GM12892 (cell line): ENCODE measurements at regions not wholly inside any gene's neighbourhood (a gene's known extent, or its start where the extent isn't known, plus 50 kb on each side); places are given as distances from the start of the nearest gene placed in this dataset.

Experiments used
- DNase-seq: peaks from one replicate; pipeline ENCODE4 v3.0.0; 2011; ENCODE audit not compliant: insufficient read length
- FAIRE-seq: peaks from 2 replicates; lab custom pipeline; 2011; peaks lifted over from hg19 to GRCh38; lab: Jason Lieb, UNC
- POLR2A ChIP-seq: IDR thresholded peaks from 2 replicates; pipeline ENCODE4 v1.6.1; 2011; ENCODE audit warnings: low read depth, low read length, control low read depth
- POLR2AphosphoS5 ChIP-seq: IDR thresholded peaks from 2 replicates; pipeline ENCODE4 v1.6.1; 2011; ENCODE audit warnings: low read depth, low read length, control low read depth
- TAF1 ChIP-seq: IDR thresholded peaks from 2 replicates; pipeline ENCODE4 v1.6.1; 2011; ENCODE audit warnings: low read depth, mild to moderate bottlenecking, control low read depth, low read length, borderline replicate concordance

GRCh38 chr3:137906985-137907649 lies 102.8 kb upstream of the CLDN18 start:
- TF ChIP-seq POLR2AphosphoS5 (no peak), TAF1 (no peak), POLR2A (no peak)
- FAIRE-seq, result no peak
- no peak for DNase-seq

DNA sequence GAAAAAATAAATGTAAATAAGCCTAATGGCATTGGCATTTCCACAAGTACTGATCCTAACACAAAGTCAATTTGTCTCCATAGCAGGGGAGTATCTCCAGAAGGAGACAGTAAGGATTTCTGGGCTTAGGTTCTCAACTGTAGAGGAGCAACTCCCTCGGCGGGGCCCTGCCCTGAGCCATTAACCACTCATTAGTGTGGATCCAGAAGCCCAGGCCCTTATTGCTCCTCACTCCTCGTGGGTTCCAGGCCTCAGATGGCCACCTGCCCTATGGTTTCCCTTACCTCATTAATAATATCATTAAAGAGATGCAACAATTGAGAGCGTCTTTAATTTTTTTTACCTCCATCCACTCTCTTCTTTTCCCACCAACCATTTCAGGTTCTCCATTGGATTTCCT lies 85.3 kb upstream of the CLDN18 start:
- TF ChIP-seq POLR2AphosphoS5 (no peak), TAF1 (no peak), POLR2A (no peak)
- no peak for FAIRE-seq

GRCh38 chr3:137925080-137925479 lies 84.9 kb upstream of the CLDN18 start:
- FAIRE-seq, result no peak
- TF ChIP-seq POLR2AphosphoS5, result no peak
- TF ChIP-seq POLR2A, result no peak
- no peak for TF ChIP-seq TAF1
- DNase-seq, result no peak

More for the DNA sequence above, 85.3 kb upstream of the CLDN18 start:
- no peak for DNase-seq

DNA sequence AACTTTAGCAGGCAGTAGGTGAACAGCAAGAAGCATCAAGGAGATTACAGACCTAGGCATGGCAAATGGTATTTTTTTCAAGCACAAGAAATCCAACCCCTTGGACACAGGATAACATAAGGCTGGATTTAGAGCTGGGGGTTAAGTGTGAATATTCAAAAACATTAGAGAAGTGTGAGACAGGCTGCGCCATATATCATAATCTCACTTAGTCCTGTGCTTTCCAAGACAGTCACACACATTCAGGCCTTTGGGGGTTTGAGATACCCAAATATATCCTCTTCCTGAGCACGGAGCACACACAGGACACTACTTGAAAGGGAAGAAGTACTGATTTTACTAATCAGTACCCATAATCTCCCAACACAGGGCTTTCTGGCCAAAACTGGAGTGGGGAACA lies 83.0 kb upstream of the CLDN18 start:
- no peak for TF ChIP-seq POLR2A
- TF ChIP-seq POLR2AphosphoS5, result no peak
- TF ChIP-seq TAF1, result no peak
- DNase-seq, result no peak
- no peak for FAIRE-seq

DNA sequence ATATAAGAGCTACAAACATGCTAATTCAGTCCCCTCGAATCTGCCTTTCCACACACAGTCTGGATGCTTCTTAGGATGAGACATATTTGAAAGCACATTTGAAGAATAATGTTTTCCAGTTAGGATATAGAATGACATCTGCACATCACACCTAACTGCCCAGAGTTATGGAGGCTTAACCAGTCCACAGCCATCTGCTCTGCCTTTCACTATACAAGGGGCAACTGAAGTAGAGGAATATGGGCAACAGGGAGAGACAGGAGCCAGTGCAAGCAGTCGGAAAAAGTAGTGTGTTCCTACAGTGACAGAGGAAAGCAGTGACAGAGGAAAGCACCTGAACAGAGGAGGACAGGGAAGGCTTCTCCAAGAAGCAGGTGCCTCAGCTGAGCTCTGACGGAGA lies 79.0 kb upstream of the CLDN18 start:
- no peak for FAIRE-seq
- DNase-seq, result no peak
- TF ChIP-seq POLR2AphosphoS5, result no peak
- no peak for TF ChIP-seq POLR2A
- TF ChIP-seq TAF1, result no peak

- DNase-seq, result no peak
- TF ChIP-seq POLR2AphosphoS5 (no peak), POLR2A (no peak), TAF1 (no peak)
- no peak for FAIRE-seq
Observed at GRCh38 chr3:137938876-137939275, 71.1 kb upstream of the CLDN18 start.

- TF ChIP-seq POLR2A (no peak), POLR2AphosphoS5 (no peak)
- FAIRE-seq, result no peak
- no peak for DNase-seq
Observed at GRCh38 chr3:137944593-137944992, 65.4 kb upstream of the CLDN18 start.

GRCh38 chr3:137946356-137946973 lies 63.5 kb upstream of the CLDN18 start:
- TF ChIP-seq TAF1, result no peak
- TF ChIP-seq POLR2A, result no peak
- no peak for TF ChIP-seq POLR2AphosphoS5
- FAIRE-seq, result peak; percentile 93
- no peak for DNase-seq

DNA sequence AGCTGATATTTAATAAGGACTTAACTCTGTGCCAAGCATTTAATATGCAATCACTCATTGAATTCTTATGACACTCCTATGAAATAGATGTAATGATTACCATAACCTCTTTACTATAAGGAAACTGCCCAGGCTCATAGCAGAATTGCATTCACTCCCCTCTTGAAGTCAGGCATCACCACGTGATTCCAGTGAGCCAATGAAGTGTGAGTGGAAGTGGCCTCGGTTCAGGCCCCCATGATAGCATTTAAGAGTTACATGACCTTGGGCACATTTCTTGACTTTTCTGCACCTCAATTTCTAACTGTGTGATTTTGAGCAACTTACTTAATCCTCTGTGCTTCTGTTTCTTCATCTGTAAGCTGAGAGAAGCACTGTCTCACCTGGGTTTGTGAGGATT lies 62.8 kb upstream of the CLDN18 start:
- FAIRE-seq, result no peak
- no peak for TF ChIP-seq POLR2AphosphoS5
- TF ChIP-seq POLR2A, result no peak
- TF ChIP-seq TAF1, result no peak
- no peak for DNase-seq

DNA sequence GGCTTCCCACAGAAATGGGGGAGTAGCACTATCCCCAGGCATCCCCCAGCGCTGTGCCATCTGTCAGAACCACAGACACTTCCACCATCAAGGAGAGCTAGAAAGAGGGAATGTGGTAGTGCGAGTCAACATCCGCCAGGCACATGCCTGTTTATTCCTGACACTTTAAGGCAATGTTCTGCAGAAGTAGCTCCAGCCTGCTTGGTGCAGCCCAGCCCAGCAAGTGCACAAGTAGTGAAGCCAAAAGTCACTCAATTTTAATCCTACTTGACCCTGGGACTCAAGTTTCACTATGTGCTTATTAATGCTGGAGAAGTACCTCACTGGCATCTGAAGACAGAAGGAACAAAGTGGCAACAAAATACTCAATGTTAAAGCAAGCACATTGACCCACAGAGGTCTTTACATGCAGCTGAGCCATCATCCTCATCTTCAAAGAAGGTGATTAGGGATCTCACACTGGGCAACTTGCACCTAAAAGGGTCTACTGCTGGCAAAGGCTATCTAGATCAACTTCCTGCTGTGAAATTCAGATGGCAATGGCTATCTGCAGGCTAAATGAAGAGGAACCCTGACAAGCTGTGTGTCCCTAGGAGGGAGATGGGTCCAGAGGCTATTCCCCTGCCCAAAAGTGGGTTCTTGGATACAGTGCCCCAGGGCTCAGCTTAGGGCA lies 61.4 kb upstream of the CLDN18 start:
- TF ChIP-seq POLR2A, result no peak
- no peak for TF ChIP-seq TAF1
- no peak for TF ChIP-seq POLR2AphosphoS5
- no peak for DNase-seq
- no peak for FAIRE-seq

DNA sequence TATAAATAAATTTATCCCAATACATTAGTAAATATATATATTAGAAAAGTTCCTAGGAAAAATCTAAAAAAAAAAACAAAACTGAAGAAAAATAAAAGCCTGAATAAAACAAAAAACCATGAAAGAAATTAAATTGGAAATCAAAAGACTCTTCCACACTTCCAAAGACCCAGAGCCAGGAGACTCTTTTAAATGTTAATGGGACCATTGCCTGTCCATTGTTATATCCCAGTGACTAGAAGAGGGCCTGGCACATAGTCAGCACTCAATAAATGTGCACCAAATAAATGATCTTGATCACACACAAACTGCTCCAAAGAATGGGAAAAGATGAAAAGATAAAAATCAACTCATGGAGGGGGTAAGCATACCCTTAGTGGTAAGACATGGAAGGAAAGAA lies 51.3 kb upstream of the CLDN18 start:
- TF ChIP-seq TAF1 (no peak), POLR2A (no peak), POLR2AphosphoS5 (no peak)
- DNase-seq (no peak), FAIRE-seq (no peak)
